NCI-H748 (cell line): ENCODE measurements at regions not wholly inside any gene's neighbourhood (a gene's known extent, or its start where the extent isn't known, plus 50 kb on each side); places are given as distances from the start of the nearest gene placed in this dataset.
"Not testable (repeated sequence)": the region's sequence is repeated elsewhere in the genome, so short reads cannot be mapped to it uniquely, and the experiment has no call there.

Experiments used
- DNase-seq: peaks from one replicate; lab custom pipeline; 2025; ENCODE audit not compliant: unreplicated experiment; lab: John Stamatoyannopoulos, UW

DNA sequence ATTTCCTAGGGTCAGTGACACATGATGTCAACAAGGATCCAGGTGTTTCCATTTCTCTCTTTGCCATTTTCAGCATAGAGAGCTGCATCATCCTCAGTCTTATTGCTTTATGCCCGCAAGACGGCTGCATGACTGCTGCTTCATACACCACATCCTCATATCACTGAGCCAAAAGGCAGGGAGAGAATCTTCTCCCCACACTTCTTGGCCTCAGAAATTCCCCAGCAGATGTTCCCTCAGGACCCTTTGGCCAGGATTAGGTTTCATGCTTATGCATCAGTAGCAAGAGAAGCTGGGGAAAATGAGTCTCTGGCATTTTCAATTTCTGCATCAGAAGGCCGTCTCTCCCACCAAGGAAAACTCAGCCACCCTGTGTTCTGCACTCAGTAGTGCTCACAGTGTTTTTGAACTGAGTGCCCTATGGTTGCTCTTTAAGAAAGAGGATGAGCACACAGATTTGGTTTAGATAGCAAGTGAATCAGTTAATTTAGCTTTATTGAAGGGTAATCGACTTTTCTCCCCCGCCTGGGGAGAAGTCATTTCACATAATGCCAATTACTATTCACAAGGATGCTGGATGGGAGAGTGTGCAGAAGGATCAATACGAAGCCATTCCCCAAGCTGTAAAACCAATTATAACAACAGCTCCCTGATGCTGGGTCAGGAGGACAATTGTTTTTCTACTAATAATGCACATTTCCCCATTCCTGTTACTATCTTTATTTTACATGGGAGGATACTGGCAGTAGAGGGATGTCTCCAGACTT, 360.2 kb downstream of the HHIPL2 start:
- DNase-seq = no peak

DNA sequence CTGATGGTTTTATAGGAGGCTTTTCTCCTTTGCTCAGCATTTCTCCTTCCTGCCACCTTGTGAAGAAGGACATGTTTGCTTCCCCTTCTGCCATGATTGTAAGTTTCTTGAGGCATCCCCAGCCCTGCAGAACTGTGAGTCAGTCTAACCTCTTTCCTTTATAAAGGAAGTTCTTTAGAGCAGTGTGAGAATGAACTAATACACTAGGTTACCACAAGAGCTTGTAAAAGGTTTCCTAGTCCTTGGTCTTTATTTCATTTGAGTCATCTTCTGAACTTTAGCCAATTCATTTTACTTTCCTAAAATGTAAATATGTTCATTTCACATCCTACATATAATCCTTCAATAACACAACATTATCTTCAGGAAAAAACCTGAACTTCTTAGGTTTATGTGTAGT, 365.3 kb downstream of the HHIPL2 start:
- no peak for DNase-seq

DNA sequence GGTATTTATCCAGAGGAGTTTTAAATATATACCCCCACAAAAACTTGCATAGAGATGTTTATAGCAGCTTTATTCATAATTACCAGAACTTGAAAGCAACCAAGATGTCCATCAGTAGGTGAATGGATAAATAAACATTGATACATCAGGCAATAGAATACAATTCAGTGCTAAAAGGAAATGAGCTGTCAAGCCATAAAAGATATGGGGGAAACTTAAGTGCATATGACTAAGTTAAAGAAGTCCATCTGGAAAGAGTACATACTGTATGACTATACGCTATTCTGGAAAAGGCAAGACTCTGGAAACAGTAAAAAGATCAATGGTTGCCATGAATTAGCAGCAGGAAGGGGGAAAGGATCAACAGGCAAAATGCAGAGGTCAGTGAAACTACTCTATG, 366.7 kb downstream of the HHIPL2 start:
- no peak for DNase-seq

DNA sequence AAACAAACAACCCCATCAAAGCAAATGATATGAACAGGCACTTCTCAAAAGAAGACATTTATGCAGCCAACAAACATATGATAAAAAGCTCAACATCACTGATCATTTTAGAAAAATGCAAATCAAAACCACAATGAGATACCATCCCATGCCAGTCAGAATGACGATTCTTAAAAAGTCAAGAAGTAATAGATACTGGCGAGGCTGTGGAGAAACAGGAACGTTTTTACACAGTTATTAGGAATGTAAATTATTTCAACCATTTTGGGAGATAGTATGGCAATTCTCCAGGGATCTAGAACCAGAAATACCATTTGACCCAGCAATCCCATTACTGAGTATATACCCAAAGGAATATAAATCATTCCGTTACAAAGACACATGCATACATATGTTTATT, 370.4 kb downstream of the HHIPL2 start:
- not testable (repeated sequence) for DNase-seq

DNA sequence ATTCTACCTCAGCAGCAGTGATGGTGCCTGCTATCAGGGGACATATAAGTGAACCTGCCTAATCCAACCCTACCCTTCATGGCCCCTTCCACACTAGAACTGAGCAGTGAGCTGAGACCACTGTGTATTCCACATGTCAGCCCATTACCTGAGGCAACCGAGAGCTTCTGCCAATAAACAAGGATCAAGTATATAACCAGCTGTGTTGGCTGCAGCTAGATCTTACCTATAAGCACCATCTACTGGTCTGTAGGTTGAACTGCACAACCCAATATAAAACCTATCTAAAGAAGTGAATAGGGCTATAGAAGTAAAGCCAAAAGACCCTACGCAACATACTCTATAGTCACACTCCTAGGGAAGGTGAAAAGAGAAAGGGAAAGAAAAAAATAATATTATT, 376.9 kb downstream of the HHIPL2 start:
- DNase-seq = peak; percentile 47

DNA sequence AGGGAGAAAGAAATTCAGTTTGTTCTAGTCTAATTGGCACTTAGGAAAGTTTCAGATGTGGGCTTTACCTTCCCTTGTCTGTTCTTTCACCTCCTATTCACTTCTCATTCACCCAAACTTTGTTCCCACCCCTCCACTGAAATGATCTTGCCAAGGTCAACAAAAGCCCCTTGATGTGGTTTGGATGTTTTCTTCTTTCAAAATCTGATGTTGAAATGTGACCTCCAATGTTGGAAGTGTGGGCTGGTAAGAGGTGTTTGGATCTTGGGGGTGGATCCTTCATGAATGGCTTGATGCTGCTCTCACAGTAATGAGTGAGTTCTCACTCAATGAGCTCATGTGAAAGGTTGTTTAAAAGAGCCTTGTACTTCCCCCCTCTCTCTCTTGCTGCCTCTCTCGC, 379.3 kb downstream of the HHIPL2 start:
- DNase-seq = no peak

DNA sequence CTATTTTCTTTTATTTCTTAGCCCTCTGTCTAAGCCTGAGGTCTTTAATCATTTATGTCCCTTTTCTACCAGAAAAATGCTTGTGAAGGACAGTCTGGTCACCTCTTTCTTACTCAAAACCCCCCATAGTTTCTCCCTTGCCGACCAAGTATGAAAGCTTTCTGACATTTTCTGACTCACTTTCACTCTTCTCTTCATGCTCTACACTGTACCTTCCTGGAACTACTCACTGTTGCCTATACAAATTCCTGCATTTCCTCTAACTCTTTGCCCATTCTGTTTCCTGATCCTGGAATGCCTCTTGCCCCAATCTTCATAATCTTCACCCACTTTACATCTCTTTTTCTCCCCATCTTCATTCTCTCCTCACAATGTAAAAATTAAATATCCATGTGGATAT, 380.0 kb downstream of the HHIPL2 start:
- no peak for DNase-seq

DNA sequence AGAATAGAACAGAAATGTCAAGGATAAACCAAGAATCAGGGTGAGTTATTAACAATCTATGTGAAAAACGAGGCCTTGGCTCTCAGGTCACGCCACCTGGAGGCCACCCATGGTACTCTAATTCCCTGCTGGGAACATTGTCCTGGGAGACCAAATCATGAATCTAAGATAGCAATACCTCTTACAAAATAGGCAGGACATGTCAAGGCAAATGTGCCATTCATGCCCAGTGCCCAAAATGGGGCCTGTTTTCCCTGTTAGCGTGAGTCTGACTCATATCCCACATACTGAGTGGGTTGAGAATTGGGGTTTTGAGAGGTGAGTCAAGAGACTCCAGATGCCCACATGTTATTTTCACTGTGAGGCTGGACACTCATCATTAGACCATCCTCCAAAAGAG, 380.8 kb downstream of the HHIPL2 start:
- peak; percentile 17 for DNase-seq

DNA sequence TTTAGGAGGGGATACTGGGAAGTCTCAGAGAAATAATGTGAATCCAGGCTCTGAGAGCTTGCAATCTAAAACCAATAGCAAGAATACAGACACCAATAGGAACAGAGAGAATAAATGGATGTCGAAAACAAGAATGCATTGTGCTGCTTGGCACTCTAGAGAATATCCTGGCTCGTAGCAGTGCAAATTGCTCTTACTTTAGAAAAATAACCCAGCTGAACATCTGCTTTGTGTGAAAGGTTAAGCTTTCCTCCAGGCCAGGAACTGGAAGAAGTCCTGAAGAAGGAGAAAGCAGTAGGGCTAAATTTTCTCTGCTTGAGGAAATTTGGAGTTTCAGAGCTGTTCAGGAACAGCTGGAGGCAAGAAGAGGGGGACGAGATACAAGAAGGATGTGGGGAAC, 382.3 kb downstream of the HHIPL2 start:
- DNase-seq = no peak

DNA sequence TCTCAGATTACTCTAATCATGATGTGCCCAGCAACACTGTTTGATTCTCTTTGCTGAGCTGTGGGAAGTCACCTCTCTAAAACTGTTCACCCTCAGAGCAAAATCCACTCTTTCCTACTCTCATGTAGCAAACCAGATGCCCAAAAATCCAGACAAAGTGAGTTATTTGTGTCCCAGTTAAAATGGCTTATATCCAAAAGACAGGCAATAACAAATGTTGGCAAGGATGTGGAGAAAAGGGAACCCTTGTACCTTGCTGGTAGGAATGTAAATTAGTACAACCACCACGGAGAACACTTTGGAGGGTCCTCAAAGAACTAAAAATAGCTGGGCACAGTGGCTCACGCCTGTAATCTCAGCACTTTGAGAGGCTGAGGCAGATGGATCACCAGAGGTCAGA, 384.0 kb downstream of the HHIPL2 start:
- no peak for DNase-seq

DNA sequence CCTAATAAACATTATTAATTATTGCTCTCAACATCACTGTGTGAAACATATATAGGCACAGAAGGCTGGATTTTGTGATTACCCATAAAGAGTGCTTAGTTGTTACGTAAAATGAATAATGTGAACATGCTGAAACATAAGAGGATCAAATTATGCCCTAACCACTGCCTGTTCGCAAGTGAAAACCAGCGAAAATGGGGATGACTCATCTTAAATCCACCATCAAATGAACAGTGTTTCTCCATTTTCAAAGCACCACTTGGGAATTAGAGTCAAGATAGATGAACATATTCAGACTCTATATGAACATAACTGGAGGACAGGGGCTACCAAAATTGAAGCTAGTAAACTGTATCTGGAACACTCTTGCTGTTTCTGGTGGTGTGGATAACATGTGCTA, 386.2 kb downstream of the HHIPL2 start:
- DNase-seq = no peak

DNA sequence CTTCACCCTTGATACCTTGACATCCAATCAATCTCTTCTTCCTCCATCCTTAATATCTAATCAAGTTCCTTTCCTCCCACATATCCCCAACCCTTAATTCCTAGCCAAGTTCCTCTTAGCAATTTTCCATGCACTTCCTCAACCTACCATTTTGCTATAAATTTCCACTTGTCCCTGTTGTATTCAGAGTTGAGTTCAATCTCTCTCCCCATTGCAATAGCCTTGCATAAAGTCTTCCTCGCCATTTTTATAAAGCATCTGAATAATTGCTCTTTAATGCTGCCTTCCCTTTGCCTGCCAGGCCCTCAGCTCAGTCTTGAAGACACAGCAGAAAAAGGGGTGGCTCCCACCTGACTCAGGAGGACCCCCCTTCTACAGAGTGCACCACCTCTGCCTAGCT, 390.3 kb downstream of the HHIPL2 start:
- no peak for DNase-seq

DNA sequence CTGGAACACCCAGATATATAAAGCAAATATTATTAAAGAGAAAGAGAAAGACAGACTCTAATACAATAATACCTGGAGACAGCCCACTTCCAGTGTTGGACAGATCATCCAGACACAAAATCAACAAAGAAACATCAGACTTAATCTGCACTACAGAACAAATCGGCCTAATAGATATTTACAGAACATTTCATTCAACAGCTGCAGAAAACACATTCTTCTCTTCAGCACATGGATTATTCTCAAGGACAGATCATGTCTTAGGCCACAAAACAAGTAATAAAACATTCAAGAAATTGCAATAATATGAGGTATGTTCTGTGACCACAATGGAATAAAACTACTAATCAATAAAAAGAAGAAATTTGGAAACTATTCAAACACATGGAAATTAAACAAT, 398.3 kb upstream of the DUSP10 start:
- DNase-seq = no peak

DNA sequence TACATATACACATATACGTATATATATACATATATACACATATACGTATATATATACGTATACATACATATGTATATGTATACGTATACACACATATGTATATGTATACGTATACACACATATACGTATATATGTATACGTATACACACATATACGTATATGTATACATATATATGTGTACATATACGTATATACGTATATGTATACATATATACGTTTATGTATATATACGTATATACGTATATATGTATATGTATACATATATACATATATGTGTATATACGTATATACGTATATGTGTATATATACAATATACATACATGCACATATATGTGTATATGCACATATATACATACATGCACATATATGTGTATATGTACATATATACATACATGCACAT, 396.2 kb upstream of the DUSP10 start:
- DNase-seq = no peak

DNA sequence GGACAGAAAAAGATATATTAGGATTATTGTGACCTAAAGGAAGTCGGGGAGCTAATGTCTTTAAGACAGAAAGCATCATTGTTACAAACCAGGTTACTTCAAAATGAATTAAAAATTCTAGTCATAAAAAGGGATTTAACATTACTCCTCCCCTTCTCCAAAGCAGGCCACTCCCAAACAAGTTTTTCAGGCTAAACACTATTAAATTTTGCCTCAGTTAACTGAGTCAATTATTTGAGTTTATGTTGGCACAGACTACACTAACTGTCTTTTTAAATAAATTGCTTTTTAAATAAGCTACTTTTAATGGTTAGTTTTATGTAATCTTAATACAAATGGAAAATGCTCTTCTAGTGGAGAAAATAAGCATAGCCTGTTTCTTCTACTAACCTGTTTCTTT, 395.0 kb upstream of the DUSP10 start:
- DNase-seq = peak; percentile 5

DNA sequence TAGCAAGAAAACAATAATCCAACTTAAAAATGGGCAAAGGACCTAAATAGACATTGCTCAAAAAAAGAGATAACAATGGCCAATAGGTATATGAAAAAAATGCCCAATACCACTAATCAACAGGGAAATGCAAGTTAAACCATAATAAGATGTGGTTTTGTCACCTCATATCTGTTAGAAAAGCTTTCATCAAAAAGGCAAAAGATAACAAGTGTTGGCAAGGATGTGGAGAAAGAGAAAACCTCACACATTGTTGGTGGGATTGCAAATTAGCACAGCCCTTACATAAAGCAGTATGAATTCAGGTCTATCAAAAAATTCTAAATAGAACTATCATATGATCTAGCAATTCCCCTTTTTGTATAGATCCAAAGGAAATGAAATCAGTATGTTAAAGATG, 387.2 kb upstream of the DUSP10 start:
- DNase-seq = no peak

DNA sequence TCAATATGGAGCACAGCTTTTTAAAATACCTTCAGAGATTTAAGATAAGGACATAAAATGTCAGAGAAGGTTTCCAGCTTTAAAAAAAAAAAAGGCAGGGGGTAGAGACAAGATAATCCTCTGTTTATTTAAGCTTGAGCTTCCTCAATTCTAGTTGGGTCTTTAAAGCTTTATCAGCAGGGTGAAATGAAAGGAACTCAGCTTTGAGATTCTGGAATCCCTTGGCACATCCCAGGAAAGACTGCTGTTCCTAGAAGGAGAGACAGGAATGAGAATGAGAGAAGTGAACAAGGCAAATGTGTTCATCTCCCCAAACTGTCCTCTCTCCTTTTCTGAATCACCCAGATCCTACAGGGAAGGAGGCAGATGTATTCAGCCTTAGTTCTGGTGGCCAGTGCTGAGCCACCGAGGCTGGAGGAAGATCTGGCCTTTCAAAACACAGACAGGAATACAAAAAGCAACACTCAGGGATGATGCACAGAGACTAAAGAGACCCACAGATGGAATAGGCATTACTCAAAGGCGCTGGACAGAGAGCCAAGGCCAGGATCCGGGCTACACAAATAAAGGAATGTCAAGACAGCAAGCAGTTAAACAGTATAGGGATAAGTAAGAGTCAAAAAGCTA, 385.8 kb upstream of the DUSP10 start:
- DNase-seq = no peak

DNA sequence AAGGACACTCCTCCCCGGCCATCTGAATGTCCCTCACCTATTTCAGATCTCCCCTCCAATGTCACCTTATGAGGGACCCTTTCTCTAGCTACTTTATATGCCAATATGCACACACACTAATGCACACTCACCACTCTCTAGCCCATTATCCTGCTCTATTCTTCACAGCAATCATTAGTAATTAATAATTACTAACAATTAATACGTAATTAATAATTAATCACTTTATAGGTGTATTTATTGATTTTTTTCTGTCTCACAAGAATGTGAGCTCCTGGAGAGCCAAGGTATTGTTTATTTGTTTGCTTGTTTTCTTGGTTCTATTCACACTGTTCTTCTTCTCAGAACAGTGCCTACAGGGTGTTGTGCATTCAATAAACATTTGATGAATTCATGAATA, 385.2 kb upstream of the DUSP10 start:
- DNase-seq = no peak

DNA sequence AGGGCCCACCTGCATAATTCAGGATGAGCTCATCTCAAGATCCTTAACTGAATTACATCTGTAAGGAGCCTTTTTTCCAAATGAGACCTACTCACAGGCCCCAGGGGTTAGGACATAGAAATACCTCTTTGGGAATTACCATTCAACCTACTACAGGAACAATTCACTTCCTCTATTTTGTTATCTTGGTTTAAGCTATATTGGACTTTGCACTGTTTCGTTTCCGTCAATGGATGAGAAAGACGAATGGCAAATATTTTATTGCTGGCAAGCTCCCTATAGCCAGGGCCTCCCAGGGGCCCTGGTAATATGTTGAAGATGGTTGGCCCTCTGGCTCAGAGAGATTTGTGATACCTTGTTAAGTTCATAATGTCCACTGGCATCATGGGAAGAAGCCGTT, 384.2 kb upstream of the DUSP10 start:
- no peak for DNase-seq

DNA sequence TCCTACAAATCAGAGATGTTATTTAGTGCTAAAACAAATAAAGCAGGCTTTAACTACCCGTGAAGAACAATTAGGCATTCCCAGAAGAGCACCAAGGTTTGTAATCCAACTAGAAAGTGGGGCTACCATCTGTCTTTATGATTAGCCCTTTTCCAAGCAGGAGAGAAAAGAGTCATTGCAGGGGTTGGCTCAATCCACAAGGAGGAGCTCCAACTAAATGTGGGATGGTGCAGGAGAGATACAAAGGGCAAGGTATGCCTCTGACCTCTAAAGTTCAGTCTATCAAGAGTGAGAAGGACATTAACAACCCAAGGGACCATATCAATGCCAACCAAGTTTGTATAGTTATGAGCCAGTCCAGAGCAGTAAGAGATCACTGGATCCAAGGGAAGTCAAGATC, 382.7 kb upstream of the DUSP10 start:
- no peak for DNase-seq

DNA sequence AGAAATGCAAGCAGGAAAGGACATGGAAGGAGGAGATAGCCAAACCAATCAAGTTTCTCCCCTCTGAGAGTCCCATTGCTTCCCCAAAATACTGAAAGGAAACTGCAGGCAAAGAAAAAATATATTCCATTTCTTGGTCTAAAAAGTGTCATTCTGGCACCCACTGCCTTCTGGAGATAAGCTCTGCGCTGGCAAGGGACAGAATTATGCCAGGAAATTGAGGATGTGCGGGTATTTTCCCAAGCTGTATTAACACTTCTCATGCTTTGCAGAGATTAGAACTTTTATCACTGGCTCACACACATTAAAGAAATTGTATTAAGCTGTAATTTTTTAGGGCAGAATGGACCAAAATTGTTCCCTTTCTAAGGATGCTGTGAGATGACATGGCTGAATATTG, 381.2 kb upstream of the DUSP10 start:
- no peak for DNase-seq

DNA sequence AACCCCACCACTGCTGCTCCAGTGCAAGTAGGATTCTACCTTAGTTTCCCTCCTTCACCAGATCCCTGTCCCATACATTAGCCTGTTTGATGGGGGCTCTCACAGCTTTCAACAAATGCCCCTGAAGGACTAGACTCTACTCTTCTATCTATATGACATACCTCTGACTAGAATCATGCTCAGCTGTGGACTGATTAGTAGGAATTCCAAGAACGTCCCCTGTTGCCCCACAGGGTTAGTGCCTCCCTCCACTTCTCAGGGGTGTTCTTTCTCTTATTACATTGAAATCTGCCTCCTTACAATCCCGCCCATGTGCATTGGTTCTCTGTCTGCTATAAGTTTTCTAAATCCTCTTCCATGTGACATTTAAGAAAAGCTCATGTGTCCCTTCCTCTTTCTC, 375.9 kb upstream of the DUSP10 start:
- no peak for DNase-seq

DNA sequence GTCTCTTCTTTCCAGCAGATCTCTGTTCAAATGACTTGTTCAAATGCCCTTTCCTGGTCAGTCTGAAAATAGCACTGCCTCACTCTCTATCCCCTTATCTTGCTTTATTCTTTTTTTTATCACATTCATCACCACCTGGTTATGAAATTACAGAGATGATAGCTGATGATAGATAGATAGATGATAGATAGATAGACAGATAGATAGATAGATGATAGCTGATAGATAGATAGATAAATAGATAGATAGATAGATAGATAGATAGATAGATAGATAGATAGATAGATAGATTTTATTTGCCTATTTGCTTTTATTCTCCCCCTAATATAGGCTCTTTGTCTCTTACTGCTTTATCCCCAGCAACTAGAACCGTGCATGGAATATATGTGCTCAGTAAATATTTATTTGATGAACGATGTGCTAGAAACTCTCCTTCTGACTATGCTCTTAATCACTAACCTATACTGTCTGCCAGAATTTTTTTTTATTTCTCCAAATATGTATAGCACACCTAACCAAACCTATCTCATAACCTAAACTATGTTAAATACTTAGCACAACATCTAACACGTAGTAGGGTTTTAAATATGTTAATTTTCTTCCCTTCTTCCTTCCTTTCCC, 372.8 kb upstream of the DUSP10 start:
- DNase-seq = no peak
